Cardiac septum (tissue), 1 donor: ENCODE measurements at regions not wholly inside any gene's neighbourhood (a gene's known extent, or its start where the extent isn't known, plus 50 kb on each side); places are given as distances from the start of the nearest gene placed in this dataset.
"Not testable (repeated sequence)": the region's sequence is repeated elsewhere in the genome, so short reads cannot be mapped to it uniquely, and the experiment has no call there.

Experiments
- DNase-seq: peaks from one replicate; pipeline ENCODE4 v3.0.0-alpha.2; 2020; ENCODE audit warnings: low spot score
- intact Hi-C: fragments of 100-400 bp; cut with DNase I; formaldehyde crosslinking; loops from one replicate; pipeline ENCODE4 v1.14.0; 2022
- donor health status: DM: no; HTN: no; CAD: no.

DNA sequence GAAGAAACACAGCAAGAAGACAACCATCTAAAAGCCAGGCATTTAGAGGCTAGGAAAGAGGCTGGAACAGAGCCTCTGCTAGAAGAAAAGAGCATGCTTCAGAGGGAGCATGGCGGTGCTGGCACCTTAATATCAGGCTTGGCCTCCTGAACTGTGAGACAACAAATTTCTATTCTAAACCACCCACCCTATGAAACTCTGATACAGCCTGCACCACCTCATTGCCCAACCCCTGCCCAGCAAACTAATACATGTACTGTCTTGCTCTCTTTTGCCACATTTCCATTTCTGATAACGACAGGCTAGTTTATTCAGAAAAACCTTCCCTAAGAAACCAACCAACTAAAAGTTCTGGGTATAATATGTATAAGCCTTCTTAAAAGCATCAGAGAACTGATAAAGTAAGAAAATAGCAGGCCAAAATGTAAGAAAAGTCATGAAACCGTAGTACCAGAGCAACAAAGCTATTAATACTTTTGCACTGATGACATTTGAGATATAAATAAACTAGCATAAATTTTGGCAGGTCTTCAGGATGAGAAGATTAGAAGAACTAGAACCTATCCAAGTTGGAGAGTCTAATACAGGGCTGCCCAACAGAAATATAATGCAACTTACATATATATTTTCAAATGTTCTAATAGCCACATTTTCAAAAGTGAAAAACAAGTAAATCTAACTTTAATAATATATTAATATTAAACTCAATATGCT lies 184.7 kb upstream of the HSF2 start:
- intact Hi-C loops = no loop called here
- no peak for DNase-seq

- DNase-seq = no peak
- intact Hi-C loops = no loop called here
These were observed 179.2 kb upstream of the HSF2 start for GRCh38 chr6:122220254-122220653.

DNA sequence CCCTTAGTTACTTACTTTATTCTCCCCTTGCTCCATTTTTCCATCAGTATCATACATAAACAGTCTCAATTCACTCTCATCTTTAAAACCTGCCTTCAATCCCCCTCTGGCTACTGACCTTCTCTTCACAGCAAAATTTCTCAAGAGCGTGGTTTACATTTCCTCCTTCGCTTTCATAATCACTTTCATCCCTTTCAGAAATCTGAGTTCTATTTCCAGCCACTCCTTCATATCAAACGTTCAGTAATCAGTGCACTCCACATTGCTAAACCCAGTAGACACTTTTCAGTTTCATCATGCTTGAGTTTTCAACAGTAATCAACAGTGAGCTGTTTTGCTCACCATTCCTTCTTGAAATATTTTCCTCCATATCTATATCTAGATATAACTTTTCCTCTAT lies 176.7 kb upstream of the HSF2 start:
- intact Hi-C loops = no loop called here
- DNase-seq = no peak

DNA sequence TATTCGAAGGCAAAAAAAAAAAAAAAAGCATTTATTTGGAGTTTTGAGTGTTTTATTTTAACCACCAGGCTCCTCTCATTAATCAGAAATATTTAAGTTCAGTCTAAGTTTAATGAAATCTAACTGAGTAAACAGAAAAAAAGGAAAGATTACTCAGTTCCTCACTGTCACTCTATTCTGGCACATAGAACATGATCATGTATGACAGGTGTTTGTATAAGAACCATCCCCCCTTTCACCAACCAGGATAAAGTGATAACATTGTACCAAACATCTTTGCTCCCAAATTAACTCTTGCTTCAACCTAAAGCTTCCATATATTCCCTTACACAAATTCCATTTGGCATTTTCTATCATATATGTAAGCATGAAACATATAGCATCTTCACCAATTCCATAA lies 176.2 kb upstream of the HSF2 start:
- no peak for DNase-seq
- intact Hi-C loops = no loop called here

- intact Hi-C loops = no loop called here
- DNase-seq = no peak
These were observed 160.6 kb upstream of the HSF2 start for GRCh38 chr6:122238861-122239260.

- DNase-seq = no peak
- intact Hi-C loops = no loop called here
These were observed 152.4 kb upstream of the HSF2 start for GRCh38 chr6:122246906-122247658.

GRCh38 chr6:122248001-122248669 lies 151.3 kb upstream of the HSF2 start:
- no peak for DNase-seq
- intact Hi-C loops = no loop called here

GRCh38 chr6:122248844-122249243 lies 150.6 kb upstream of the HSF2 start:
- intact Hi-C loops = no loop called here
- no peak for DNase-seq

DNA sequence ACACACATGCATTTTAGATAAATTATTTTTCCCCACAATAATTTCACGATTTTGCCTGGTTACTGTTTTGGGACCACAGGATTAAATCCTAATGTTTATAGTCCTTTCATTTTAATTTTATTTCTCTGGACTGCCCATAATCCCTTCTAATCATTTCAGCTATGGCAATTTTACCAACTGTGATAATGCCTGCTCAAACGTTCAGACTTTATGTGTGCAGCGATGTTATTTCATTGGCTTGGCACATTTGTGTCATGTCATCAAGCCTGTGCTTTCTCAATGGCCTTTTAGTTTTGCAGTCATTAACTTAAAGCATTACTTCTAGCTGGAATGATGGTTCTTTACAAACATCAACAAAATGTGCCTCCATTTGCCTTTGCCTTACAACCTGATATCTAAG lies 140.6 kb upstream of the HSF2 start:
- no peak for DNase-seq
- intact Hi-C loops = no loop called here

DNA sequence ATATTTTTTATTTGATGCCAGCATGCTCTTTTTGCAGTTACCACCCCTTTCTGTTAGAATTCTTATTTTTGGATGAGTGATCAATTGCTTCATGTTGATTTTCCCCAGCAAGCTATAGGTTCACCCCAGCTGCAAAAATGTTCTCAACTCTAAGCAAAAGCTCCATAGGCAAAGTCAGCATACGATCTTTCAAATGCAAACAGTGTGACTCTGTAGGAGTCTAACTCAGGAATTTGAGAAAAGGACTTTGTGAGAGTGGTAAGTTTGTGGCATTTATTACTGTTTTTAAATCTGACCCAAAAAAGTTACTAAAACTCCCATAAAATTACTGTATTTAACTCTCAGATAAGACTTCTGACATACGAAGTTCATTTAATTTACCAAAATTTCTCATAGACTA lies 134.9 kb upstream of the HSF2 start:
- no peak for DNase-seq
- intact Hi-C loops = no loop called here

DNA sequence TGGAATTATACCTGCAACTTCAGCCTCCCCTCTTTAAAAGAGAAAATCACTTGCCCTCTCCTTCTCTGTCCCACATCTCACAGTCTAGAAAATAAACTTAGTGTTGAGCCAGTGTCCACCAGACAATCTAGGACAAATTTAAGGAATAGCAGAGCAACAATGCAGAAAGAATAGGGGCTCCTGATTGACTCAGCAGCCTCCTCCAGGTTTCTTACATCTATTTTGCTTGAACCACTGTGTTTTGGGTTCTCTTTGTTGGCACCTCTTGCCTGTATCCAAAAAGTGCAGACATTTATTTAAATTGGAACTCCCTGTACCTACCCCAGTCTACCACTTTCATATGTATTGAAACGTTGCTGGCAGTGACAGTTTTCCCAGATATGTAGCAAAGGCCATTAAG lies 133.7 kb upstream of the HSF2 start:
- DNase-seq = no peak

GRCh38 chr6:122268394-122268793 lies 131.1 kb upstream of the HSF2 start:
- intact Hi-C loops = no loop called here
- DNase-seq = no peak

More for the DNA sequence above, 133.7 kb upstream of the HSF2 start:
- intact Hi-C loops = no loop called here

DNA sequence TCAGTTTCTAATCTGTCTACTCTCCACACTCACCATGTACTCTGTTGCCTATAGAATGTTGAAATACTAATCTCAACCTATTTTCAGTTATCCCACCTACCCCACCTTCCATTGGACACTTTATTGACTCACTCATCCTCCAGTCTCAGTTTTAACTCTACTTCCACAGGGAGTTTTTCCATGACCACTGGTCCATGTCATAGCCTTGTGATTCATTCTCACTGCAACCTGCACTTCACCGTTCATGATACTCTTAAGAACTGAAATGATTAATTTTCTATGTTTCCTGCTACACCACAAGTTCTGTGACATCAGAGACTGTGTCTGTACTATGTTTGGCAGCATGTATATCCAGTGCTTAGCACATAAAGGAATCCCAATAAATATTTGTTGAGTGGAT lies 122.8 kb upstream of the HSF2 start:
- DNase-seq = no peak
- intact Hi-C loops = no loop called here

GRCh38 chr6:122280105-122281021 lies 119.1 kb upstream of the HSF2 start:
- intact Hi-C loops = not testable (repeated sequence)
- peak; percentile 69 for DNase-seq

DNA sequence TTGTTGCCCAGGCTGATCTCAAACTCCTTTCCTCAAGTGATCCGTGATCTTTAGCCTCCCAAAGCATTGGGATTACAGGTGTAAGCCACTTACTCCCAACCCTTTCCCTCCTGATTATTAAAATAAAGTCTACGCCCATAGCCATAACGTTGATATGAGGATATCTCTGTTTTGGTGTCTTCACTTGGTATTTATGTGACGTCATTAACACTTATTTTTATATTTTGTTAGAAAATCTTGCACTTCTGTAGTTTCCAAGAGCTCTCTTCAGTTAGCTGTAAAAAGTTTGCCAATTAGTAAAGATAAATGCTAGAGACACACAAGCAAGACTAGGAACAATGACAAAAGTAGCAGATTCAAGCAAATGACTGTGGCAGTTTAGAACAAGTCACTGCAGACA lies 115.6 kb upstream of the HSF2 start:
- intact Hi-C loops = no loop called here

GRCh38 chr6:122284848-122285247 lies 114.6 kb upstream of the HSF2 start:
- intact Hi-C loops = no loop called here
- no peak for DNase-seq

More for the DNA sequence above, 115.6 kb upstream of the HSF2 start:
- DNase-seq = no peak

GRCh38 chr6:122285292-122285913 lies 114.0 kb upstream of the HSF2 start:
- DNase-seq = no peak
- intact Hi-C loops = no loop called here

GRCh38 chr6:122286512-122286911 lies 112.9 kb upstream of the HSF2 start:
- intact Hi-C loops = no loop called here
- DNase-seq = no peak
